ENCODE measurements at regions not wholly inside any gene's neighbourhood (a gene's known extent, or its start where the extent isn't known, plus 50 kb on each side); places are given as distances from the start of the nearest gene placed in this dataset.

GRCh38 chr4:123312116-123312515 lies 84.5 kb upstream of the SPRY1 start:
- Mint-ChIP-seq H3K4me1 (ENCODE audit: unreplicated experiment) (peaks cover 10% of the 10 kb centered on the region), H3K9me3 (ENCODE audit: unreplicated experiment) (no peaks in the 10 kb centered on the region), H3K4me3 (ENCODE audit: unreplicated experiment) (peak overlapping the region; percentile 47), H3K27me3 (ENCODE audit: unreplicated experiment) (peaks cover 3% of the 10 kb centered on the region), H3K27ac (ENCODE audit: unreplicated experiment) (no peak overlapping the region), H3K36me3 (ENCODE audit: low read depth, unreplicated experiment) (no peaks in the 10 kb centered on the region)
- no peak for TF ChIP-seq CTCF (IDR thresholded peaks at IDR 0.05; ENCODE audit: unreplicated experiment)
- DNase-seq (ENCODE audit: low spot score), result no peak

- H3K4me1 Mint-ChIP-seq (ENCODE audit: unreplicated experiment), result peaks cover 10% of the 10 kb centered on the region
- no peak for TF ChIP-seq CTCF (IDR thresholded peaks at IDR 0.05; ENCODE audit: unreplicated experiment)
- H3K27ac Mint-ChIP-seq (ENCODE audit: unreplicated experiment), result peak overlapping the region; percentile 1
- no peak overlapping the region for H3K4me3 Mint-ChIP-seq (ENCODE audit: unreplicated experiment)
- DNase-seq (ENCODE audit: low spot score), result no peak
- H3K27me3 Mint-ChIP-seq (ENCODE audit: unreplicated experiment), result peaks cover 3% of the 10 kb centered on the region
- H3K36me3 Mint-ChIP-seq (ENCODE audit: low read depth, unreplicated experiment), result no peaks in the 10 kb centered on the region
- H3K9me3 Mint-ChIP-seq (ENCODE audit: unreplicated experiment), result no peaks in the 10 kb centered on the region
These were observed 83.5 kb upstream of the SPRY1 start for GRCh38 chr4:123312951-123313592.

- TF ChIP-seq CTCF (IDR thresholded peaks at IDR 0.05; ENCODE audit: unreplicated experiment), result no peak
- no peak overlapping the region for H3K27ac Mint-ChIP-seq (ENCODE audit: unreplicated experiment)
- no peaks in the 10 kb centered on the region for H3K36me3 Mint-ChIP-seq (ENCODE audit: low read depth, unreplicated experiment)
- DNase-seq (ENCODE audit: low spot score), result no peak
- H3K9me3 Mint-ChIP-seq (ENCODE audit: unreplicated experiment), result no peaks in the 10 kb centered on the region
- peaks cover 3% of the 10 kb centered on the region for H3K27me3 Mint-ChIP-seq (ENCODE audit: unreplicated experiment)
- H3K4me1 Mint-ChIP-seq (ENCODE audit: unreplicated experiment), result peaks cover 20% of the 10 kb centered on the region
- no peak overlapping the region for H3K4me3 Mint-ChIP-seq (ENCODE audit: unreplicated experiment)
These were observed 81.0 kb upstream of the SPRY1 start for GRCh38 chr4:123315617-123316016.

GRCh38 chr4:123317211-123317610 lies 79.4 kb upstream of the SPRY1 start:
- Mint-ChIP-seq H3K4me1 (ENCODE audit: unreplicated experiment) (peaks cover 19% of the 10 kb centered on the region), H3K4me3 (ENCODE audit: unreplicated experiment) (no peak overlapping the region), H3K27me3 (ENCODE audit: unreplicated experiment) (peaks cover 3% of the 10 kb centered on the region), H3K9me3 (ENCODE audit: unreplicated experiment) (no peaks in the 10 kb centered on the region), H3K27ac (ENCODE audit: unreplicated experiment) (no peak overlapping the region), H3K36me3 (ENCODE audit: low read depth, unreplicated experiment) (peaks cover 3% of the 10 kb centered on the region)
- TF ChIP-seq CTCF (IDR thresholded peaks at IDR 0.05; ENCODE audit: unreplicated experiment), result no peak
- no peak for DNase-seq (ENCODE audit: low spot score)

- Mint-ChIP-seq H3K36me3 (ENCODE audit: low read depth, unreplicated experiment) (peaks cover 3% of the 10 kb centered on the region), H3K4me3 (ENCODE audit: unreplicated experiment) (no peak overlapping the region), H3K27me3 (ENCODE audit: unreplicated experiment) (no peaks in the 10 kb centered on the region), H3K4me1 (ENCODE audit: unreplicated experiment) (peaks cover 10% of the 10 kb centered on the region), H3K9me3 (ENCODE audit: unreplicated experiment) (no peaks in the 10 kb centered on the region), H3K27ac (ENCODE audit: unreplicated experiment) (peak overlapping the region; percentile 37)
- DNase-seq (ENCODE audit: low spot score), result no peak
- no peak for TF ChIP-seq CTCF (IDR thresholded peaks at IDR 0.05; ENCODE audit: unreplicated experiment)
These were observed 77.0 kb upstream of the SPRY1 start for GRCh38 chr4:123319639-123320038.

Data from endothelial cell (in vitro differentiated cells).